ENCODE measurements at regions not wholly inside any gene's neighbourhood (a gene's known extent, or its start where the extent isn't known, plus 50 kb on each side); places are given as distances from the start of the nearest gene placed in this dataset.

DNA sequence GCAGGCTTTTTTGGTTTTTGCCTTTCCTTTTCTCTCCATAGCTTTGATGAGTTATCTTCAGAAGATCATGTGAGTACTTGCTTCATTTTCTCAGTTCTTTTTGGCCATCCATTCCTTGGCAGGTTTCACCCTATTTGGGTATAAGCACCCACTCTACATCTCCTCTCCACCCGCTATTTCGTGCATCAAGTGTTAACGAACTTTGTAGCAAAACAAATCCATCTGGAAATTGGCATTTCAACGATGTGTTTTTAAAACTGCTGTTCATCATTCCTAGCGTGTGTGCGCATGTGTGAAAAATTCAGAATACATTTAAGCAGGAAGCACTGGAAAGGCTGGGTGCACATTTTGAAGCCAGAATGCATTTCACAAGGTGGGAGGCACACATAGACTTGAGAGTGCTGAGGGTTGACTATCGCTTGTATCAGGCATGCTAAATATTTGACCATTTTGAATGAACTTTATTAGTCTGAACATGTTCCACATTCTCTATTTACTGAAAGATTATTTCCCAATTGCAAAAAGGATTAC is 89.7 kb upstream of the FHIT start:
- TF ChIP-seq CTCF (IDR thresholded peaks at IDR 0.05): no peak
- TF ChIP-seq POLR2A (IDR thresholded peaks at IDR 0.05): no peak
